GM21381 (cell line): ENCODE measurements at regions not wholly inside any gene's neighbourhood (a gene's known extent, or its start where the extent isn't known, plus 50 kb on each side); places are given as distances from the start of the nearest gene placed in this dataset.
"Not testable (repeated sequence)": the region's sequence is repeated elsewhere in the genome, so short reads cannot be mapped to it uniquely, and the experiment has no call there.

Experiments
- ATAC-seq: cut with Tn5 transposase; IDR thresholded peaks from one replicate; pipeline ENCODE4 v1.9.1; 2021; ENCODE audit warnings: mild to moderate bottlenecking, moderate library complexity; ENCODE audit not compliant: unreplicated experiment

DNA sequence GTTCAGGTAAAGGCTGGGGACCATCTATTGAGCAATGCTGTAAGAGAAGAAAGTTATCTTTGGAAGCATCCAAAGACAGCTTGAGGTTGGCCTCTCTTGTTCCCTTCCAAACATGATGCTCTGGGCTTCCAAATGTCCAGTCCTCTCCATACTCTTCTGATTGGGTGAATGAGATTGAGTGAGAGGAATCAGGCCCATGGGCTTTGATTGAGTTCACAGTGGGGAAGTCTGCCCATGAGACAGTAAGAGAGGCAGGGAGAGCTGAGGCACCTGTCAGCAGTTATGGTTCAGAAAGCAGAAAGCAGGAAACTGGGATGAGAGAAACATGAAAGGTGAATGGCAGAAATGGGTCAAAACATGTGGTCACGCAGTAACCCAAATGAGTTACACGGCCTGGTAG lies 1006.9 kb downstream of the VRK1 start:
- no peak for ATAC-seq

- ATAC-seq: no peak
Observed at GRCh38 chr14:97806891-97807290, 1009.7 kb downstream of the VRK1 start.

DNA sequence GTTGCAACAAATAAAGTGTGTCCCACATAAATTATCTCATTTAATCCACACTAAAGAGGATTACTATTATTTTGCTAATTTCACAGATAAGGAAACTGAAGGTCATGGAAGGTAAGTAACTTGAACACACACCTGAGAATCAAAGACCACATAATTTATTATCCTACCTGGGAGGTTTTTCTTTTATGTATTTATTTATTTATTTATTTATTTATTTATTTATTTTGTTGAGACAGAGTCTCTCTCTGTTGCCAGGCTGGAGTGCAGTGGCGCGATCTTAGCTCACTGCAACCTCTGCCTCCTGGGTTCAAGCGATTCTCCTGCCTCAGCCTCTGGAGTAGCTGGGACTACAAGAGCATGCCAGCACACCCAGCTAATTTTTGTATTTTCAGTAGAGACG lies 1011.4 kb downstream of the VRK1 start:
- not testable (repeated sequence) for ATAC-seq

- no peak for ATAC-seq
Observed at GRCh38 chr14:97813556-97813955, 1016.4 kb downstream of the VRK1 start.

DNA sequence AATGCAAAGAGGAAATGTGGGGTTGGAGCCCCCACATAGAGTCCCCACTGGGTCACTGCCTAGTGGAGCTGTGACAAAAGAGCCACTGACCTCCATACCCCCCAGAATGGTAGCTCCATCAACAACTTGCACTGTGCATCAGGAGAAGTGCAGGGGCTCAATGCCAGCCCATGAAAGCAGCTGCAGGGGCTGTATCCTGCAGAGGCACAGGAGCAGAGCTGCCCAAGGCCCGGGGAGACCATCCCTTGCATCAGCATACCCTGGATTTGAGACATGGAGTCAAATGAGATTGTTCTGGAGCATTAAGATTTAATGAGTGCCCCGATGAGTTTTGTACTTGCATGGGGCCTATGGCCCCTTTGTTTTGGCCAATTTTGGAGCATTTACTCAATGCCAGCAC lies 1023.6 kb downstream of the VRK1 start:
- ATAC-seq: no peak

DNA sequence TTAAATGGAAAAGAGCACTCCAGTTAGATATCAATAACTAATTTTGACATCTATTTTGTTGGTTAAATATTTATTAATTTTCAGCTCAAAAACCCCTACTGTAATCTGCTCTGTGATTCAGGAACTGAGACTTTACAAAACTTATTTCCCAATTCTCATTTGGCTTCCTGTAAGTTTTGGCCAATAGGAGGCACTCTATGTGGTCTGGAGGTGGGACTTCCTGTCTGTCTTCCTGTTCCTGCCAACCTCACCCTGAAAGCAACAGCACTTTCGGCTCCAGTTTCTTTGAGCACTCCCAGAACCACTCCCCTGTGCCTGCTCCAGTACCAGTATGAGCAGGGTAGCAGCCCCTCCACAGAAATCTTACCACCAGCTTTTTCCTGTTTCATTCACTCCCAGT lies 1027.0 kb downstream of the VRK1 start:
- no peak for ATAC-seq

GRCh38 chr14:97827746-97828145 lies 1030.6 kb downstream of the VRK1 start:
- no peak for ATAC-seq

- ATAC-seq: no peak
Observed at GRCh38 chr14:97832776-97833175, 1035.6 kb downstream of the VRK1 start.

DNA sequence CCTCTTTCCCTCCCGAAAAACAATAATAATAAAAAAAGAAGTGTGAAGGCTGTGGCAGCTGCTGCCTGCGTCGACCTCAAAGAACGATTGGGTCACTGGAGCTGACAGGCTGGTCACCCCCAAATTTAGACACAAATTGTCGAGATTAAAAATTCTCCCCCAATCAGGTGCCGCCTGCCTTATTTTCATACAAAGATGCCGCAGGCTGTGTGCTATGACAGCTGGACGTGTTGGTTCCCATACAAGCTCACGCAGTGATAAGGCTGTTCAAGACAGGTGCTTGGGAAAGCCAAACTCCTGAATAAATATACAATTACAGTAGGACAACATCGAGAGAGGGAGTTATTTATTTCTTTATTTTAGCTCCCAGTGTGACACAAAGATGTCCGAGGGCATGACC lies 1041.8 kb downstream of the VRK1 start:
- ATAC-seq: no peak

- no peak for ATAC-seq
Observed at GRCh38 chr14:97840159-97840558, 1043.0 kb downstream of the VRK1 start.

DNA sequence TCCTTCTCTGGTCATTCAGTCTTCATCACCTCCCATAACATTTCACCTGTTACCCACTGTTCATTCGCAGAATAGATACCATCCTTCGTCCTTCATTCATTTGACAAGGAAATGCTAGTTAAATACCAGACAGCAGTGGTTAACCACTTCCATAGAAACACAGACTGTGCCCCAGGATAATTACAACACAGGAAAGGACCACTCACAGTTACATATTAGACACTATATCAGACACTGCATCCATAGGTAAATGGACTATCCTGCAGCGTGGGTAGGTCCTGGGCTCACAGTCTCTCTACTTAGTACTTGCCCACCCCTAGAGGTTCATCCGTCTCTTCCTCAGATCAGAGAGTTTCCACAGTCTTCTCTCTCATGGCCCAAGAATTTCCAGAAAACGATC lies 1044.6 kb downstream of the VRK1 start:
- no peak for ATAC-seq

DNA sequence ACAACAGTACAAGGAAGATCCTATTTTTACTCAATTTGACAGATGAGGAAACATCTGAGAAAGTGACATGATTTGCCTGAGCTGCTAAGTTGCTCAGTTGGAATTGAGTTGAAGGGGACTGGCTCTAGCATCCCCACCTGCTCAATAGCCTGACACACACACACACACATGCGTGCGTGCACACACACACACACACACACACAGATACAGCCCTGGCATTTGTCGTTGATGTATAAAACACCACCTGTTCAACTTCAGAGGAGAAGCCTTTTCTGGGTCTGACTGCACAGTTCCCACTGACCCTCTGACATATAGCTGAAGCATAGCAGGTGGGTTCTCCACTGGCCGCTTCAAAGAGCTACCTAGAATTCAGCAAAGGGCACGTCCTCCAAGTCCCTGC lies 1045.9 kb downstream of the VRK1 start:
- ATAC-seq: no peak

- no peak for ATAC-seq
Observed at GRCh38 chr14:97844042-97844441, 1046.9 kb downstream of the VRK1 start.

DNA sequence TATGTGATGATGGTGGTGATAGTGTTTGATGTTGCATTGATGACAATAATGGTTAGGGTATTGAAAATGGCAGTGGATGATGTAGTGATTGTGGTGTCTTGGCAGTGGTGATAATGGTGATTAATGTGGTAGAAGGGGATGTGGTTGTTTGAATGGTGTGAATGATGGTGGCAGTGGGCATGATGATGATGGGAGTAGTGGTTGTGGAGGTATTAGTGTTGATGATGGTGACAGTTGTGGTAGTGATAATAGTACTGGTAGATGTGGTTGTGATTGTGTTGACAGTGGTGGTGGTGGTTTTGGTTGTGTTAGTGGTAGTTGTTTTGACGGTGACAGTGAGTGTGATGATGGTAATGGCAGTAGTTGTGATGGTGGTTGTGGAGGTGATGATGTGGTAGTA lies 1049.0 kb downstream of the VRK1 start:
- no peak for ATAC-seq

DNA sequence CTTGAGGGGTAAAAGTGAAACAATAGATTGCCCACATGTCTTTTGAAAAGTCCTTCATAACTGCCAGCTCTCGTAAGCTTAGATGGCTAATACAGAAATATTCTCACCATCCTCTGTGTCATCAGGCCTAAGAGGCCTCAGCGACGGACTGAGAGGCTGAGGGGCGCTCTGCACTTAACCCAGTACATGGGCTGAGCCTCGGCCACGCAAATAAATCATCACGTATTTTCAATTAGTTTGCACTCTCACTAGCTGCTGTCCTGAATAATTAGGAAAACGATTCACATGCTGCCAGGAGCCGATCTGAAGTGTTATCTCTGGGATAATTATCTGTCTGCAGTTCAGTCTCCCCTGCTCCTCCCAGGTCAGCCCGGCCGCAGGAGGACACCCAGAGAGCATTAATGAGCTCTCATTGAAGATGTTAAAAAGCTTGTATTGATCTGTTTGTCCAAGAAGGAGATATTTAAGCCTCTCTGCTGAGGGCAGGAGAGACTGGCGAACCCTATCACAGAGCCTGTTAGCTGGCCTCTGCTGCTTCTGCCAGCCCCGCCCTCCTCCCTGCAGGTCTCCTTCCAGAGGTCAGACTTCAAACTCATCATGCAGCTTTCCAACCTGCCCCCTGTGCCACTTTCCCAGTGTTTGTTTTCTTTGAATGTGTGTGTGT lies 1051.3 kb downstream of the VRK1 start:
- ATAC-seq: no peak

- ATAC-seq: no peak
Observed at GRCh38 chr14:97850466-97850865, 1053.3 kb downstream of the VRK1 start.

- ATAC-seq: no peak
Observed at GRCh38 chr14:97850886-97851285, 1053.7 kb downstream of the VRK1 start.

GRCh38 chr14:97851428-97851995 lies 1054.3 kb downstream of the VRK1 start:
- no peak for ATAC-seq

- no peak for ATAC-seq
Observed at GRCh38 chr14:97854918-97855317, 1057.7 kb downstream of the VRK1 start.

- ATAC-seq: no peak
Observed at GRCh38 chr14:97866195-97866594, 1069.0 kb downstream of the VRK1 start.

GRCh38 chr14:97866664-97867063 lies 1069.5 kb downstream of the VRK1 start:
- no peak for ATAC-seq

GRCh38 chr14:97873291-97873690 lies 1076.1 kb downstream of the VRK1 start:
- no peak for ATAC-seq

DNA sequence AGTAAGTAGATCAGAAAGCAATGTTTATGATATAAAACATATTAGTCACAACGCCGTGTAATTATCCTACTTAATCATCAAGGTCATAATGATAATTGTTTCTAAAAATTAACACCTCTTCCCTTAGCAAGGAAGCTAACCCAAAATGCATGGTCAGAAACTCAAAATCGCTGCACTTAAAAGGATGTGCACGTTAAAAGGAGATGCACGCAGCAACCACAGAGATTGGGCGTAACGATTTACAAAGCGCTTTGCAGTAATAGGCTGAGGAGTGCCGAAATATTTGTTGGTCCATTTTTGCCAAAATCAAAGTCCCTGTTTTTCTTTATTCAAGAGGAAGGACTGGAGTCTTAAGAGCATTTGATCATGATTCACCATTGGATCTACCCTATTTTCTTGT lies 1077.2 kb downstream of the VRK1 start:
- ATAC-seq: no peak
